ENCODE measurements at regions not wholly inside any gene's neighbourhood (a gene's known extent, or its start where the extent isn't known, plus 50 kb on each side); places are given as distances from the start of the nearest gene placed in this dataset.

DNA sequence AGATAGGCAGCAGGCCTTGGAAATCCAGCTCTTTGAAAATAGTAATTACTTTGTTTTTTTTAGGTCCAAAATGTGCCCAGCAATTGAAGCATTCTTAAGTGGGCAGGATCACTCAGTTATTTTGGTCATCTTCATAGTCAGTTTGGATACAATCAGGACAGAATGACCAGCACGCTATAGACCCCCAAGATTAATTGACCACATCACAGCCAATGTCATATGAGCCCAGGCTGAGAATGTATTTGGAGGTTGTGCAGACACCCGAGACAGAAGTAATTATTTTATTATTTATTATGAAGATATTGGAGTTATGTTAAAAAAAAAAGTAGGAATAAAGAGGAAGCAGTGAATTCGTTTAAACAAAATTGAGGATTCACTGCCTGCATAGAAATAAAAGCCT, 93.3 kb upstream of the PFKP start:
- Mint-ChIP-seq H3K4me1 (ENCODE audit: low read depth) (no peaks in the 10 kb centered on the region), H3K27me3 (ENCODE audit: low read depth) (no peaks in the 10 kb centered on the region), H3K36me3 (ENCODE audit: insufficient read depth) (no peaks in the 10 kb centered on the region), H3K4me3 (no peak overlapping the region), H3K9me3 (no peaks in the 10 kb centered on the region)
- ATAC-seq (no peak), DNase-seq (no peak)

DNA sequence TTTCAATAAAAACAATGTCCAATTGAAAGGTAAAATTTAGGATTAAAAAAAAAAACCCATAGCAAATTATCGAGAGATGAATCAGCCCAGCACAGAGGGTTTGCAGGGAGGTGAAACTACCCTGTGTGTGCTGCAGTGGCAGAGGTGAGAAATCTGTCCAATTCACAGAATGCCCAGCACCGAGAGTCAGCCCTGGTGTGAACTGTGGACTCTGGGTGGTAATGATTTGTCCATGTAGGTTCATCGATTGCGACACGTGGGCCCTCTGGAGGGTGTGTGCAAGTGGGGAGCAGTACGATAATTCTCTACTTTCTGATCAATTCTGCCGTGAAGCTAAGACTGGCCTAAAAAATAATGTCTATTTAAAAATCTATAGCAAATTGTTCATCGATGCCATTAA, 94.5 kb upstream of the PFKP start:
- Mint-ChIP-seq H3K4me1 (ENCODE audit: low read depth) (no peaks in the 10 kb centered on the region), H3K27me3 (ENCODE audit: low read depth) (peaks cover 2% of the 10 kb centered on the region), H3K4me3 (no peak overlapping the region), H3K36me3 (ENCODE audit: insufficient read depth) (no peaks in the 10 kb centered on the region), H3K9me3 (no peaks in the 10 kb centered on the region)
- no peak for DNase-seq
- no peak for ATAC-seq

DNA sequence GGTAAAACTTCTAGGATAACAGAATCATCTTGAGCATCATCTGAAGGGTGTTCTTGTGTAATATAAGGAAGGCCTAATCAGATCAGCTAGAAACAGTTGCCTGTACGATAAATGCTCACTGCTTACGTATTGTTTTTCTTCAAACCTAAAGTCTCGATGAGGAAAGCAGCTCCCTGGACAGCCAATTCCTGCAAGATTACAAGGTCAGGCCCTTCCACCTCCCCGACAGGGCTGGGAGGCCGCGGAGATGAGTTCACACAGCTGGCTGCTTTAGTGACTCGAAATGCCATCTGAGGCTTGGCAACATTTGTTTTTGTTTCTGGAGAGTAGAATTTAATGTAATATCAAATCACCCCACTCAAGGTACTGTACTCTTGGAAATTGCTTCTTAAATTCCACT, 95.1 kb upstream of the PFKP start:
- no peak for ATAC-seq
- peaks cover 2% of the 10 kb centered on the region for H3K27me3 Mint-ChIP-seq (ENCODE audit: low read depth)
- DNase-seq, result no peak
- no peaks in the 10 kb centered on the region for H3K36me3 Mint-ChIP-seq (ENCODE audit: insufficient read depth)
- H3K4me1 Mint-ChIP-seq (ENCODE audit: low read depth), result no peaks in the 10 kb centered on the region
- H3K4me3 Mint-ChIP-seq, result no peak overlapping the region
- H3K9me3 Mint-ChIP-seq, result no peaks in the 10 kb centered on the region

DNA sequence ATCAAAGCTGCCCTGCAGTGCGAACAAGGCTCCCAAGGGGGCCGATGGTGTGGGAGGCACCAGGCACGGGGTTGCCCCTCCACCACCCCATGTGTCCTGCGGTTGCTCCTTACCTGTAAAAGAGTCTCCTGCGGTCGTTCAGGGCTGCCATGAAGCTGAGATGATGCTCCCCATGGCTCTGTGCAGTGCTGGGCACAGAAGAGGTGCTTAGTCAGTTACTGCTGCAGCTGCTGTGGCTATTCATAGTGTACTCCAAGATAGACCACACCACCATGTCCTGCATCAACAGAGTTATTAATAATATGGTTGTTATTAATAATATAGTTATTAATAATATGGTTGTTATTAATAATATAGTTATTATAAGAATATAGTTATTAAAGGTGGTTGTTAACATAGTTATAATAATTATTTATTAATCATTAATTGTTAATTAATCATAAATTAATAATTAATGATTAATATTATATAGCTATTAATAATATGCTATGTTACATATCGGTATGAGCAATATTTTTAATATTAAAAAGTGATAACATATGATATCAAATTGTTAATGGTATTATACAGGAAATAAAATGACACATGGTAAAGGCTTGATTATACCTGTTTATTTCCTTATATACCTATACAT, 97.0 kb upstream of the PFKP start:
- DNase-seq, result no peak
- H3K4me3 Mint-ChIP-seq, result no peak overlapping the region
- no peak for ATAC-seq
- peaks cover 6% of the 10 kb centered on the region for H3K27me3 Mint-ChIP-seq (ENCODE audit: low read depth)
- no peaks in the 10 kb centered on the region for H3K9me3 Mint-ChIP-seq
- no peaks in the 10 kb centered on the region for H3K4me1 Mint-ChIP-seq (ENCODE audit: low read depth)
- no peaks in the 10 kb centered on the region for H3K36me3 Mint-ChIP-seq (ENCODE audit: insufficient read depth)

DNA sequence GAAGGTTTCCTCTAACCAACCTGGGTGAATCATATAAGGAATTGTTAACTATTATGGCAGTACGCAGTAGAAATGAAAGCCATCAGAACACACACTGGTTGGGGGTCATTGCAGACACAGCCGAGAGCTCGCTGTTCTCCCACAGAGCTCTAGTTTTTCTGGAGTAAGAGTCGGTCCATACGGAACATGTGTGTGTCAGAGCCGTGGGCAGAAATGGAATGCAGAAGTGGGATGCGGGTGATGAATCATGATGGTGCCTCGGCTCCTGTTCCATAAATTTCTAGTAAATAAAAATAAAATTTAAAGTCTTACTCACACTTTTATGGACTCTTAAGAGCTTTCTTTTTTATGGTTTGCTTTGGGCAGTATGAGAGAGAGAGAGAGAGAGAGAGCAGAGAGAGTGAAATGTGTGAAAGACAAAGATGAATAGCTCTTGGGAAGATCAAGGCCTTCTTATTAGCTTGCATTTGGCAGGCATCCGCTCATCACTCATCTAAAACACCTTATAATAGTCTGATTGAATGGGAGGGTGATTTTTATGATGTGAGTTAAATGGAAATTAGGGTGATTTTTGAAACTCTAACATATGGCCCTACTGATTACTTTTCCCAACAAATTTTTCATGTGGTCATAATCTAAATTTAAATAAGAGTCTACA, 98.8 kb upstream of the PFKP start:
- no peak overlapping the region for H3K4me3 Mint-ChIP-seq
- DNase-seq, result no peak
- ATAC-seq, result no peak
- no peaks in the 10 kb centered on the region for H3K36me3 Mint-ChIP-seq (ENCODE audit: insufficient read depth)
- peaks cover 6% of the 10 kb centered on the region for H3K27me3 Mint-ChIP-seq (ENCODE audit: low read depth)
- H3K4me1 Mint-ChIP-seq (ENCODE audit: low read depth), result no peaks in the 10 kb centered on the region
- no peaks in the 10 kb centered on the region for H3K9me3 Mint-ChIP-seq

DNA sequence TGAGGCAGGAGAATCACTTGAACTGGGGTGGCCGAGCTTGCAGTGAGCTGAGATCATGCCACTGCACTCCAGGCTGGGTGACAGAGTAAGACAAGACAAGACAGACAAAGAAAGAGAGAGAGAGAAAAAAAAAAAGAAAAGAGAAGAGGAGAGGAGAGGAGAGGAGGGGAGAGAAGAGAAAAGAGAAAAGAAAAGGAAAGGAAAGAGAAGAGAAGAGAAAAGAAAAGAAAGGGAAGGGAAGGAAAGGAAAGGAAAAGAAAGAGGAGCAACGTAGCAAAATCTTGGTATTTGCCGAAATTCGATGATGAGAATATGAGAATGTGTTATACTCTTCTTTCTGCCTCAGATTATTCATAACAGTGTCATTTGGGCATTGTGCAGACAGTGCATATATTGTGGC, 101.2 kb upstream of the PFKP start:
- H3K27me3 Mint-ChIP-seq (ENCODE audit: low read depth), result peaks cover 9% of the 10 kb centered on the region
- DNase-seq (no peak), ATAC-seq (no peak)
- H3K9me3 Mint-ChIP-seq, result no peaks in the 10 kb centered on the region
- no peaks in the 10 kb centered on the region for H3K36me3 Mint-ChIP-seq (ENCODE audit: insufficient read depth)
- H3K4me1 Mint-ChIP-seq (ENCODE audit: low read depth), result no peaks in the 10 kb centered on the region
- H3K4me3 Mint-ChIP-seq, result no peak overlapping the region

DNA sequence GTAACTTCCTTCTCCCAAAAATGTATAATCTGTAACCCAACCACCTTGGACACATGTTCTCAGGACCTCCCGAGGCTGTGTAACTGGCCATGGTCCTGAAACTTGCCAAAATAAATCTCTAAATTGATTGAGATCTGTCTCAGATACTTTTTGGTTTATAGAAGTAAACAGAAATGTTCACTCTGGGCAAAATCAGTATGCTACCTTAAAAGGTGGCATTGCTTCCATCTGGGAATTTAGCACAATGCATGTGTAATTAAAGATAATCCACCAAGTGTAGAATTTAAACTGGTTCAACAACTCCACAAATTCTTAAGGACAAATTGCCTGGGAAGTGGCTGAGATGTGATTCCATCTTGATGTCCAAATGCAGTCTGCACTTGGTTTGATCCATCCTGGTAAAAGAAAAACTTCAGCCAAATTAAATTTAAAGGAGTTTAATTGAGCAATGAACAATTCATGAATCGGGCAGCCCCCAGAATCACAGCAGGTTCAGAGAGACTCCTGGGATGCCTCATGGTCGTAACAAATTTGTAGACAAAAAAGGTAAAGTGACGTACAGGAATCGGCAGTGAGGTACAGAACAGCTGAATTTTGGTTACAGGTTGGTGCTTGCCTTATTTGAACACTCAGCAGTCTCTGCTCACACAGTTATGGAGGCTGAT, 102.6 kb upstream of the PFKP start:
- ATAC-seq (no peak), DNase-seq (no peak)
- no peak overlapping the region for H3K4me3 Mint-ChIP-seq
- no peaks in the 10 kb centered on the region for H3K36me3 Mint-ChIP-seq (ENCODE audit: insufficient read depth)
- H3K27me3 Mint-ChIP-seq (ENCODE audit: low read depth), result peaks cover 13% of the 10 kb centered on the region
- H3K9me3 Mint-ChIP-seq, result no peaks in the 10 kb centered on the region
- no peaks in the 10 kb centered on the region for H3K4me1 Mint-ChIP-seq (ENCODE audit: low read depth)

DNA sequence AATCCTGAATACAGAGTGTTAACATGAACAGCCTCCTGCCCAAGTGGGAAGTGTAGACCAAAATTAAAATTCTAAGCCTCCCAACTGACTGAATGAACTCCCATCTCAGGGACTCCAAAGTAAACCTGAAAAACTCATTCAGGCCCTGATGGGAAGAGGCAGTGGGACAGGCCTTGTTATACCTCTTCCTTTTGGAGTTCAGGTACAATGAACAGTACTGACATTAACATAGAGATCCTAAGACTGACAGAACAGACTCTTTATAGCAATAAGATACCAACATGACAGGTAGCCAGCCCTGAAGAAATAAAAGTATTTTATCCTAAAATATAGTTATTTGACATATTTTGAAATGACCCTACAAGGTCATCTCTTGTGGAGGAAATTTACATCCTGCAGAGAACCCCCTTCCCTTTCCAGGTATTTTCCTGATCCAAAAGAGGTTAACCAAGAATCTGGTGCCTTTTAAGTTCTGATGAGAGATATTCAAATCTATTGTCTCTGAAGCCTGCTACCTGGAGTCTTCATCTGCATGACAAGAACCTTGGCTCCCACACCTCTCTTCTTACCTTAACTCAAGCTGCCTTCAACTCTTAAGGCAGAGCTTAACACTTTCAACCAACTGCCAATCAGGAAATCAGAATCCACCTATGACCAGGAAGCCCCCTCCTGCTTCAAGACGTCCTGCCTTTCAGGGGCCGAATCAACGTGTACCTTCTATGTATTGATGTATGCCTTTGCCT, 103.3 kb upstream of the PFKP start:
- H3K4me1 Mint-ChIP-seq (ENCODE audit: low read depth), result no peaks in the 10 kb centered on the region
- no peak overlapping the region for H3K4me3 Mint-ChIP-seq
- H3K9me3 Mint-ChIP-seq, result no peaks in the 10 kb centered on the region
- peaks cover 13% of the 10 kb centered on the region for H3K27me3 Mint-ChIP-seq (ENCODE audit: low read depth)
- ATAC-seq, result no peak
- DNase-seq, result no peak
- no peaks in the 10 kb centered on the region for H3K36me3 Mint-ChIP-seq (ENCODE audit: insufficient read depth)

DNA sequence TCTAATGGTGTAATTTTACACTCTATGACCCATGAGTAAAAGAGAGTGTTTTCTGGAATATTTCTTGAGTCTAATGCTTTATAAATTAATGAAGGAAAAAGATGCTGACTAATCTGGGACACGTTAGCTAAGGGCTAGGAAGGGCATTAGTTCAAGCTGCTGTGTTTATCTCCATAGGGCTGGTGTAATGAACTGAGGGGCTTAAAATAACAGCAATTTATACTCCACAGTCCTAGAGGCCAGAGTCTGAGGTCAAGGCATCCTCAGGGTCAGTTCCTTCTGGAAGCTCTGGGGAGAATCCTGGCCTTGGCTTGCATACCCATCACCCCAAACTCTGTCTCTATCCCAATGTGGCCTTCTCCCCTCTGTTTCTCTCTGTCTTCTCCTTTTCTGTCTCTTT, 105.2 kb upstream of the PFKP start:
- H3K36me3 Mint-ChIP-seq (ENCODE audit: insufficient read depth), result no peaks in the 10 kb centered on the region

DNA sequence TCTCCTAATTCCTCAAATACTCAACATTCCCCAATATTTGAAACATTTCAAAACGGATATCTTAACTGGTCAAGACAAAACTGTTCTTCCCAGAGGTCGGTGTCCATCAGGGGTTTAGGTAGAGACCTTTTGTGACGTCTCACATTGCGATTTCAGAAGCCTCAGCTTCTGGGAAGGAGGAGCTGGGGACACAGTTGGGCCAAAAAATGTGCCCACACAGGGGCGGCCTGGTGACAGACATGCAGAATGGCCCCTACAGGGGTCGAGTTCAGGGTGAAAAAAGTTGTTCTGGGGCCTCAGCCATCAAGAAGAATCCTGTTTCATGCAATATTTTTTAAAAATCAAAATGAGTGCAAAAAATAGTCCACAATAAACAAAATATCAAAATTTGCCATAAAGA, 108.7 kb upstream of the PFKP start:
- DNase-seq (no peak), ATAC-seq (no peak)
- Mint-ChIP-seq H3K9me3 (peaks cover 6% of the 10 kb centered on the region), H3K4me1 (ENCODE audit: low read depth) (no peaks in the 10 kb centered on the region), H3K36me3 (ENCODE audit: insufficient read depth) (no peaks in the 10 kb centered on the region), H3K27me3 (ENCODE audit: low read depth) (peaks cover 19% of the 10 kb centered on the region), H3K4me3 (no peak overlapping the region)

More for the DNA sequence above, 105.2 kb upstream of the PFKP start:
- Mint-ChIP-seq H3K4me1 (ENCODE audit: low read depth) (no peaks in the 10 kb centered on the region), H3K4me3 (no peak overlapping the region), H3K9me3 (no peaks in the 10 kb centered on the region), H3K27me3 (ENCODE audit: low read depth) (peaks cover 19% of the 10 kb centered on the region)
- ATAC-seq, result no peak
- DNase-seq, result no peak

DNA sequence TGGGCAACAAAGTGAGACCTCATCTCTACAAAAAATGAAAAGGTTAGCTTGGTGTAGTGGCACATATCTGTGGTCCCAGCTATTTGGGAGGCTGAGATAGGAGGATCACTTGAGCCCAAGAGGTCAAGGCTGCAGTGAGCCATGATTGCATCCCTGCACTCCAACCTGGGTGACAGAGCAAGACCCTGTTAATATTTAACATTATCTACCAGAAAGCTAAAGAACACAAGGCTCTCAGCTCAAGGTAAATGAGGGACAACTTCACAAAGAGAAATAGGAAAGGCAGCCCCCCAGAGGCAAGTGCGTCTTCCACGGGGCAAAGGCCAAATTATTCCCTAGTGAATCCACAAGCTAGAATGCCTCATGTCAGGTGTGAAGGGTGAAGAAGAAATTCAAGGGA, 109.6 kb upstream of the PFKP start:
- no peak for ATAC-seq
- DNase-seq, result no peak
- no peaks in the 10 kb centered on the region for H3K4me1 Mint-ChIP-seq (ENCODE audit: low read depth)
- H3K4me3 Mint-ChIP-seq, result no peak overlapping the region
- no peaks in the 10 kb centered on the region for H3K36me3 Mint-ChIP-seq (ENCODE audit: insufficient read depth)
- peaks cover 11% of the 10 kb centered on the region for H3K9me3 Mint-ChIP-seq
- peaks cover 25% of the 10 kb centered on the region for H3K27me3 Mint-ChIP-seq (ENCODE audit: low read depth)

DNA sequence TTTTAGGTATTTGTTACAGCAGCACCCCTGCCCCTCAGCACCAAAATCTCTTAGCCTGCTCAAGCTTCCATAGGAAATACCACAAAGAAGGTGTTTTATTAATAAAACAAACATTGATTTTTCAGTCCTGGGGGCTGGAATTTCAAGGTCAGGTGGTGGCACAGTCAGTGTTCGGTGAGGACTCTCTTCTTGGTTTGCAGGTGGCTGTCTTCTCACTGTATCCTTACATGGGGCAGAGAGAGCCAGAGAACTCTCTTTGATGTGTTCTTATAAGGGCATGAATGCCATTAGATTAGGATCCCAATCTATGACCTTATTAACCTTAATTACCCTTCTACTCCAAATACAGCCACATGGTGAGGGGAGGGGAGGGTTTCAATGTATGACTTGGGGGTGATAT, 112.3 kb upstream of the PFKP start:
- Mint-ChIP-seq H3K4me3 (no peak overlapping the region), H3K9me3 (peaks cover 11% of the 10 kb centered on the region), H3K4me1 (ENCODE audit: low read depth) (peaks cover 13% of the 10 kb centered on the region), H3K27me3 (ENCODE audit: low read depth) (peaks cover 28% of the 10 kb centered on the region), H3K36me3 (ENCODE audit: insufficient read depth) (no peaks in the 10 kb centered on the region)
- ATAC-seq (no peak), DNase-seq (no peak)

DNA sequence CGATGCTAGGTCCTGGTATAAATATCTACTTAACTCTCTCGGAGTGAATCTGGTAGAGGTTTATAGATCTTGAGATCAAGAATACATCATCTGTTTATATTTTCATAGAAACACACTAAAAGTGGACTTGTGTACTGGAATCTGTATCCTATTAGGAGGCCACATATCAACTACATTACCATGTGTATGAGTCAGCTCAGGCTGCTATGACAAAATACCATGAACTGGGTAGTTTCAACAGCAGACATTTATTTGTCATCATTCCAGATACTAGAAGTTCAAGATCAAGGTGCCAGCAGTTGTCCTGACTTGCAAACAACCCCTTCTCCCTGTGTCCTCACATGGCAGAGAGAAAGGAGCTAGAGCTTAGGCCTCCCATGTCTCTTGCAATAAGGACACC, 113.9 kb upstream of the PFKP start:
- ATAC-seq (no peak), DNase-seq (no peak)
- no peaks in the 10 kb centered on the region for H3K36me3 Mint-ChIP-seq (ENCODE audit: insufficient read depth)
- H3K4me3 Mint-ChIP-seq, result no peak overlapping the region
- peaks cover 25% of the 10 kb centered on the region for H3K4me1 Mint-ChIP-seq (ENCODE audit: low read depth)
- peaks cover 11% of the 10 kb centered on the region for H3K9me3 Mint-ChIP-seq
- peaks cover 33% of the 10 kb centered on the region for H3K27me3 Mint-ChIP-seq (ENCODE audit: low read depth)

DNA sequence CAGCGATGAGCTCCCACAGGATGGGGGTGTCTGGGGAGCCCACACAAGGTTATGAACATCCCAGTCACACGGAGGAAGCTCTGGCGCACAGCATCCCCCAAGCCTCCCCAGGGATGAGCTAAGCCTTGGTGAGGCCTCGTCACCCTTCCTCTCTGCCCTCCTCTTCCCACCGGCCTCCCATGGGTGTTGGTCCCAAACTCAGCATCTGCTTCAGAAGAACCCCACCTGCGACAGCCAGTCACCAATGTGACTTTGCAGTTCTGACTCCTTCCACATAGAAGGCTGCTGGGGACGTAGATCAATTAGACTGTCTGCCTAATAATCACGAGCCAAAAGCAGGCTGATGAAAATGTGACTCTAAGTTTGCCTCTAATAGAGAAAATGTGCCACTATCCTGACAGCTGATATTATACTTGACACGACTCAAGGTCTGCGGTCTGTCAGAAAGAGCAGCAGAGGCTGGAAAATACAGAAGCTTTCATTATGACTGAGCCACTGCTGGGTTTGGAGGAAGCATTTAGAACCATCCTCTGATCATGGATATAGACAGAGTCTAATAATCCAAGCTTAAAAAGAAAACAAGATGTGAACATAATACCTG, 116.0 kb upstream of the PFKP start:
- H3K27me3 Mint-ChIP-seq (ENCODE audit: low read depth), result peaks cover 33% of the 10 kb centered on the region
- peak in 1 of 2 donors; percentile 19 for ATAC-seq
- H3K4me3 Mint-ChIP-seq, result no peak overlapping the region
- no peaks in the 10 kb centered on the region for H3K36me3 Mint-ChIP-seq (ENCODE audit: insufficient read depth)
- no peak for DNase-seq
- peaks cover 9% of the 10 kb centered on the region for H3K9me3 Mint-ChIP-seq
- H3K4me1 Mint-ChIP-seq (ENCODE audit: low read depth), result peaks cover 36% of the 10 kb centered on the region

Data from activated T-cell treated with anti-CD3 and anti-CD28 coated beads, Interleukin-2, amount 50 U/mL, for 4 hours (primary cell).